GM13977 (cell line): ENCODE measurements at regions not wholly inside any gene's neighbourhood (a gene's known extent, or its start where the extent isn't known, plus 50 kb on each side); places are given as distances from the start of the nearest gene placed in this dataset.

Experiments used
- DNase-seq: peaks from one replicate; pipeline ENCODE4 v3.0.0; 2012; ENCODE audit warnings: low spot score
- CTCF ChIP-seq: IDR thresholded peaks from 2 replicates; pipeline ENCODE4 v1.5.1; 2012; ENCODE audit warnings: mild to moderate bottlenecking, control low read depth; ENCODE audit not compliant: insufficient read depth; ENCODE audit errors: extremely low read depth, missing control alignments
- in situ Hi-C: fragments of 300-500 bp; cut with MboI; formaldehyde crosslinking; loops from one replicate; pipeline ENCODE4 v1.12.0; 2022; ENCODE audit warnings: low sequenced_read_pairs, low pct_unique_long_range_greater_than_20kb, mixed read lengths, inconsistent platforms; ENCODE audit not compliant: unreplicated experiment

GRCh38 chr21:24115141-24115540 is 1492.1 kb downstream of the MRPL39 start:
- TF ChIP-seq CTCF, result no peak
- no peak for DNase-seq
- in situ Hi-C loops, result no loop called here

- DNase-seq, result no peak
- no peak for TF ChIP-seq CTCF
- in situ Hi-C loops, result no loop called here
Measured at GRCh38 chr21:24112020-24112419, 1495.3 kb downstream of the MRPL39 start.

- in situ Hi-C loops, result no loop called here
- DNase-seq, result no peak
- TF ChIP-seq CTCF, result no peak
Measured at GRCh38 chr21:24110846-24111245, 1496.4 kb downstream of the MRPL39 start.

GRCh38 chr21:24097181-24097580 is 1510.1 kb downstream of the MRPL39 start:
- in situ Hi-C loops, result no loop called here
- no peak for TF ChIP-seq CTCF
- DNase-seq, result no peak

GRCh38 chr21:24096651-24097050 is 1510.6 kb downstream of the MRPL39 start:
- TF ChIP-seq CTCF, result no peak
- no peak for DNase-seq
- in situ Hi-C loops, result no loop called here

- DNase-seq, result no peak
- TF ChIP-seq CTCF, result no peak
- in situ Hi-C loops, result no loop called here
Measured at GRCh38 chr21:24093032-24093431, 1514.2 kb downstream of the MRPL39 start.

- TF ChIP-seq CTCF, result no peak
- DNase-seq, result no peak
- in situ Hi-C loops, result no loop called here
Measured at GRCh38 chr21:24076179-24076578, 1531.1 kb downstream of the MRPL39 start.
